Spleen (tissue), 7 donors: ENCODE measurements at regions not wholly inside any gene's neighbourhood (a gene's known extent, or its start where the extent isn't known, plus 50 kb on each side); places are given as distances from the start of the nearest gene placed in this dataset.

ENCODE experiments used
- POLR2A ChIP-seq, 3 donors: fragments of 450-650 bp; IDR thresholded peaks; one replicate each; pipeline ENCODE4 v1.5.1; 2017; ENCODE audit warnings: antibody characterized with exemption in 3 of 3, mild to moderate bottlenecking in 1 of 3
- POLR2AphosphoS5 ChIP-seq, 3 donors: sonication (generic); formaldehyde crosslinking; IDR thresholded peaks; one replicate each; pipeline ENCODE4 v1.5.1; 2017; ENCODE audit warnings: antibody characterized with exemption in 3 of 3
- TF ChIP-seq, protein P1 (sequence below), 11 experiments: fragments of 200-600 bp in 7 of 11; fragments of 450-650 bp in 4 of 11; sonication (generic) in 4 of 11; IDR thresholded peaks in 8 of 11; conservative IDR thresholded peaks in 3 of 11; 1 replicate in 7 of 11; 2 replicates in 4 of 11; pipeline versions ENCODE4 v1.4.0 to v1.8.0; 2016 to 2021; ENCODE audit warnings: antibody characterized with exemption in 11 of 11, inconsistent platforms in 4 of 11, mild to moderate bottlenecking in 1 of 11
- donor health status: DM: no; HTN: no; CAD: no; lungs with moderate emphysema.
- donor health status: DM: no; HTN: no; CAD: no.
- donor health status: DM: no; HTN: no; CAD: no.

DNA sequence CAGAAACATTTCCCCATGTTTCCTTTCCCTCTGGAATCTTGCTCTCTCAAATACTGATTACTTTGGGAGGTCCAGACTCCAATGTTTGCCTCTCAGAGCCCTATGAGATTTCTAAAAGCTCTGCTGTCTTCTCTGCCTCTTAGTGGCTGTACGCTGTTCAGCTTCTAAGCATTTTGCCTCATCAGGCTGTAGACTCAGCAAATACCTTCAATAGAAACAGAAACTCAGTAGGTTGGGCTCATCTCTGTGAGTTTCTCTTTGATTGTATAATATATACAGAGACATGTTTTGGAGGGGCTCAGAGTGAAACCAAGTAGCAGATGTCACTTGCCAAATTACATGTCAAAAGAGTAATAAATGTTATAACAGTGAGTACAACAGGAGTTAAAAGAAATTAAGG, 380.8 kb upstream of the MEIS2 start:
- TF ChIP-seq, protein P1, sequence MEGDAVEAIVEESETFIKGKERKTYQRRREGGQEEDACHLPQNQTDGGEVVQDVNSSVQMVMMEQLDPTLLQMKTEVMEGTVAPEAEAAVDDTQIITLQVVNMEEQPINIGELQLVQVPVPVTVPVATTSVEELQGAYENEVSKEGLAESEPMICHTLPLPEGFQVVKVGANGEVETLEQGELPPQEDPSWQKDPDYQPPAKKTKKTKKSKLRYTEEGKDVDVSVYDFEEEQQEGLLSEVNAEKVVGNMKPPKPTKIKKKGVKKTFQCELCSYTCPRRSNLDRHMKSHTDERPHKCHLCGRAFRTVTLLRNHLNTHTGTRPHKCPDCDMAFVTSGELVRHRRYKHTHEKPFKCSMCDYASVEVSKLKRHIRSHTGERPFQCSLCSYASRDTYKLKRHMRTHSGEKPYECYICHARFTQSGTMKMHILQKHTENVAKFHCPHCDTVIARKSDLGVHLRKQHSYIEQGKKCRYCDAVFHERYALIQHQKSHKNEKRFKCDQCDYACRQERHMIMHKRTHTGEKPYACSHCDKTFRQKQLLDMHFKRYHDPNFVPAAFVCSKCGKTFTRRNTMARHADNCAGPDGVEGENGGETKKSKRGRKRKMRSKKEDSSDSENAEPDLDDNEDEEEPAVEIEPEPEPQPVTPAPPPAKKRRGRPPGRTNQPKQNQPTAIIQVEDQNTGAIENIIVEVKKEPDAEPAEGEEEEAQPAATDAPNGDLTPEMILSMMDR (IDR thresholded peaks at IDR 0.05 in 8 of 11, conservative IDR thresholded peaks at IDR 0.05 in 3 of 11): no peak
- no peak for TF ChIP-seq POLR2A (IDR thresholded peaks at IDR 0.05)
- TF ChIP-seq POLR2AphosphoS5 (IDR thresholded peaks at IDR 0.05): no peak
